Upper lobe of left lung (tissue), 4 donors: ENCODE measurements at regions not wholly inside any gene's neighbourhood (a gene's known extent, or its start where the extent isn't known, plus 50 kb on each side); places are given as distances from the start of the nearest gene placed in this dataset.

Source experiments
- EP300 ChIP-seq, 4 donors: sonication (generic); formaldehyde crosslinking; IDR thresholded peaks; one replicate each; pipeline ENCODE4 v1.5.1; 2017; ENCODE audit warnings: antibody characterized with exemption in 4 of 4, control low read depth in 2 of 4
- POLR2A ChIP-seq, 4 donors: fragments of 450-650 bp; IDR thresholded peaks; one replicate each; pipeline ENCODE4 v1.5.1; 2016 to 2017; ENCODE audit warnings: antibody characterized with exemption in 4 of 4, mild to moderate bottlenecking in 2 of 4
- POLR2AphosphoS5 ChIP-seq, 2 donors: sonication (generic); formaldehyde crosslinking; IDR thresholded peaks; one replicate each; pipeline ENCODE4 v1.5.1; 2017; ENCODE audit warnings: antibody characterized with exemption in 2 of 2
- TF ChIP-seq, protein P1 (sequence below), 6 experiments: fragments of 450-650 bp in 4 of 6; fragments of 200-600 bp in 2 of 6; sonication (generic) in 2 of 6; IDR thresholded peaks; one replicate each; pipeline ENCODE4 v1.5.1; 2016 to 2019; ENCODE audit warnings: antibody characterized with exemption in 6 of 6

DNA sequence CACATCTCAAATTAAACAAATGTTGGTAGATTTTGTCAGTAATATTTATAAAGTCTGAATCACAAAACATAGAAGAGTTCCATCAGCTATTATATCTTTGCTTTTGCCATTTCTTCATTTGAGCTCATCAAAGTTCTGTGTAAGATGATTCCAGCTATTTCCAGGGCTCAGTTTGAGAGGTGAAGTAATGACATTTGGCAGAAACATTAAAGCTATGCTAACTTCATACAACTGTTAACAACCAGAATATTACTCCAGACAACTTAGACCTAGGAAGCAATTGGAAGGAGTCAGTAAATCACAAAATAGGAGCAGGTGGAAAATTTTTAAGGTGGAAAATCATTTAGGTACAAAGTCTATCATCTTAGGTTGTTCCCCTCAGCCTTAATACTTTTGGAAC lies 76.2 kb upstream of the CSNK1A1L start:
- TF ChIP-seq POLR2AphosphoS5 (IDR thresholded peaks at IDR 0.05) = no peak
- TF ChIP-seq, protein P1, sequence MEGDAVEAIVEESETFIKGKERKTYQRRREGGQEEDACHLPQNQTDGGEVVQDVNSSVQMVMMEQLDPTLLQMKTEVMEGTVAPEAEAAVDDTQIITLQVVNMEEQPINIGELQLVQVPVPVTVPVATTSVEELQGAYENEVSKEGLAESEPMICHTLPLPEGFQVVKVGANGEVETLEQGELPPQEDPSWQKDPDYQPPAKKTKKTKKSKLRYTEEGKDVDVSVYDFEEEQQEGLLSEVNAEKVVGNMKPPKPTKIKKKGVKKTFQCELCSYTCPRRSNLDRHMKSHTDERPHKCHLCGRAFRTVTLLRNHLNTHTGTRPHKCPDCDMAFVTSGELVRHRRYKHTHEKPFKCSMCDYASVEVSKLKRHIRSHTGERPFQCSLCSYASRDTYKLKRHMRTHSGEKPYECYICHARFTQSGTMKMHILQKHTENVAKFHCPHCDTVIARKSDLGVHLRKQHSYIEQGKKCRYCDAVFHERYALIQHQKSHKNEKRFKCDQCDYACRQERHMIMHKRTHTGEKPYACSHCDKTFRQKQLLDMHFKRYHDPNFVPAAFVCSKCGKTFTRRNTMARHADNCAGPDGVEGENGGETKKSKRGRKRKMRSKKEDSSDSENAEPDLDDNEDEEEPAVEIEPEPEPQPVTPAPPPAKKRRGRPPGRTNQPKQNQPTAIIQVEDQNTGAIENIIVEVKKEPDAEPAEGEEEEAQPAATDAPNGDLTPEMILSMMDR (IDR thresholded peaks at IDR 0.05) = no peak
- TF ChIP-seq POLR2A (IDR thresholded peaks at IDR 0.05) = no peak
- no peak for TF ChIP-seq EP300 (IDR thresholded peaks at IDR 0.05)
